HT1080 (cell line): ENCODE measurements at regions not wholly inside any gene's neighbourhood (a gene's known extent, or its start where the extent isn't known, plus 50 kb on each side); places are given as distances from the start of the nearest gene placed in this dataset.
A peak's percentile ranks its signal among the peaks of the same experiment; 100 is the strongest.

Experiments used
- DNase-seq: peaks from one replicate; pipeline ENCODE4 v3.0.0-alpha.2; 2015; ENCODE audit warnings: low read depth

- no peak for DNase-seq
Measured at GRCh38 chr5:124328201-124328600, 418.2 kb downstream of the ZNF608 start.

- no peak for DNase-seq
Measured at GRCh38 chr5:124318661-124319060, 427.8 kb downstream of the ZNF608 start.

- no peak for DNase-seq
Measured at GRCh38 chr5:124317451-124317850, 429.0 kb downstream of the ZNF608 start.

- peak; percentile 4 for DNase-seq
Measured at GRCh38 chr5:124315741-124316415, 430.6 kb downstream of the ZNF608 start.

- no peak for DNase-seq
Measured at GRCh38 chr5:124310453-124310852, 436.0 kb downstream of the ZNF608 start.

- no peak for DNase-seq
Measured at GRCh38 chr5:124309241-124309980, 437.0 kb downstream of the ZNF608 start.

GRCh38 chr5:124303366-124303765 lies 443.1 kb downstream of the ZNF608 start:
- DNase-seq = no peak

GRCh38 chr5:124302533-124302932 lies 443.9 kb downstream of the ZNF608 start:
- DNase-seq = no peak

- DNase-seq = no peak
Measured at GRCh38 chr5:124301850-124302249, 444.6 kb downstream of the ZNF608 start.

GRCh38 chr5:124300815-124301621 lies 445.4 kb downstream of the ZNF608 start:
- DNase-seq = no peak

- no peak for DNase-seq
Measured at GRCh38 chr5:124297826-124298225, 448.6 kb downstream of the ZNF608 start.

GRCh38 chr5:124292322-124292855 lies 454.1 kb downstream of the ZNF608 start:
- DNase-seq = no peak

- DNase-seq = no peak
Measured at GRCh38 chr5:124289641-124290311, 456.7 kb downstream of the ZNF608 start.

- DNase-seq = no peak
Measured at GRCh38 chr5:124289130-124289529, 457.3 kb downstream of the ZNF608 start.

- DNase-seq = no peak
Measured at GRCh38 chr5:124287813-124288212, 458.6 kb downstream of the ZNF608 start.

- no peak for DNase-seq
Measured at GRCh38 chr5:124285733-124286132, 460.7 kb downstream of the ZNF608 start.

GRCh38 chr5:124285071-124285470 lies 461.4 kb downstream of the ZNF608 start:
- no peak for DNase-seq

- DNase-seq = no peak
Measured at GRCh38 chr5:124283031-124283430, 463.4 kb downstream of the ZNF608 start.

- DNase-seq = no peak
Measured at GRCh38 chr5:124280079-124280478, 466.4 kb downstream of the ZNF608 start.

- no peak for DNase-seq
Measured at GRCh38 chr5:124279146-124279876, 467.1 kb downstream of the ZNF608 start.

- DNase-seq = no peak
Measured at GRCh38 chr5:124278636-124279035, 467.8 kb downstream of the ZNF608 start.
